ENCODE measurements at regions not wholly inside any gene's neighbourhood (a gene's known extent, or its start where the extent isn't known, plus 50 kb on each side); places are given as distances from the start of the nearest gene placed in this dataset.

DNA sequence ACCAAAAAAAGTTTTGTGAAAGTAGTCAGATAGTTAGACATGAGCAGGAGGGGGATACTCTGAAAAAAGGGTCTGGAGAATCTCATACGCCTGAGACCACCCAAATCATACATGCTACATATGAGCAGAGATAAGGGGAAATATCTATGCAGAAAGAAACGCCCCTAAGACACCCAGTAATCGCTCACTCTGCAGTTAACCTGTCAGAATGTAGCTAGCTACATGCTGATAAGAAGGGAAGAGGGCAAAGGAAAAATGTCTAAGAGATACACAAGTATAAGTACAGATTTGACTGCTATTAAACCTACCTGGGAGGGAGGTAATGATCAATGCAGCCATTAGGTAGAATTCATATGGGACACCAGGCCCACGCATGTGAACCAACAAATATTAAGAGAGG is 1159.5 kb upstream of the PCDH10 start:
- peaks cover 0 to 9% of the 10 kb centered on the region in 2 experiments; a peak in 2 of 4 replicates for H3K4me1 Mint-ChIP-seq
- DNase-seq = no peak
- Histone ChIP-seq H2AK5ac (ENCODE audit: insufficient read length, low read length) (no peak overlapping the region), H3K23me2 (ENCODE audit: insufficient read length, low read depth, low read length, poor library complexity, severe bottlenecking) (no peaks in the 10 kb centered on the region), H3K4me2 (ENCODE audit: insufficient read depth, insufficient read length, low read length) (no peak overlapping the region), H2BK15ac (ENCODE audit: low read depth, low read length) (no peak overlapping the region), H2AFZ (ENCODE audit: low read length) (no peak overlapping the region), H2BK20ac (ENCODE audit: low read depth, low read length, poor library complexity, severe bottlenecking) (no peak overlapping the region), H3K56ac (ENCODE audit: insufficient read length, low read depth, low read length) (no peak overlapping the region), H4K5ac (ENCODE audit: insufficient read length, low read depth, low read length) (no peak overlapping the region), H2BK12ac (ENCODE audit: insufficient read length, low read depth, low read length) (no peak overlapping the region), H3K79me1 (ENCODE audit: insufficient read depth, low read depth, low read length, poor library complexity, severe bottlenecking) (no peaks in the 10 kb centered on the region), H3T11ph (ENCODE audit: low read length) (no peak overlapping the region), H3K14ac (ENCODE audit: insufficient read depth, low read length) (no peak overlapping the region), H4K20me1 (ENCODE audit: control insufficient read depth, insufficient read depth, insufficient read length) (no peaks in the 10 kb centered on the region), H3K27ac (ENCODE audit: insufficient read length, low read depth, low read length) (no peak overlapping the region), H3K18ac (ENCODE audit: insufficient read length, low read depth, low read length) (no peak overlapping the region), H3K27me3 (ENCODE audit: insufficient read depth, low read length) (no peaks in the 10 kb centered on the region), H3K4me1 (ENCODE audit: insufficient read depth, low read length) (no peaks in the 10 kb centered on the region), H4K8ac (replicated peaks; ENCODE audit: insufficient read length, low read depth, low read length) (no peak overlapping the region), H2BK5ac (ENCODE audit: insufficient read length, low read length) (no peak overlapping the region), H3K9ac (ENCODE audit: extremely low read depth, insufficient read length, low read length) (no peak overlapping the region), H3K23ac (ENCODE audit: insufficient read length, low read depth, low read length) (no peak overlapping the region), H3K4ac (ENCODE audit: low read depth, low read length) (no peak overlapping the region), H2BK120ac (ENCODE audit: low read depth, low read length, poor library complexity, severe bottlenecking) (no peak overlapping the region), H3K79me2 (ENCODE audit: insufficient read depth, low read length) (no peaks in the 10 kb centered on the region), H4K91ac (ENCODE audit: insufficient read length, low read depth, low read length) (no peak overlapping the region), H3K9me3 (ENCODE audit: control insufficient read depth, low read depth, low read length) (no peaks in the 10 kb centered on the region)
- peaks cover 0 to 3% (median 2%) of the 10 kb centered on the region in 3 experiments; a peak in 1 of 7 replicates for H3K36me3 Mint-ChIP-seq (ENCODE audit: insufficient read depth in 1 of 3, low read depth in 3 of 3)
- TF ChIP-seq, protein P1, sequence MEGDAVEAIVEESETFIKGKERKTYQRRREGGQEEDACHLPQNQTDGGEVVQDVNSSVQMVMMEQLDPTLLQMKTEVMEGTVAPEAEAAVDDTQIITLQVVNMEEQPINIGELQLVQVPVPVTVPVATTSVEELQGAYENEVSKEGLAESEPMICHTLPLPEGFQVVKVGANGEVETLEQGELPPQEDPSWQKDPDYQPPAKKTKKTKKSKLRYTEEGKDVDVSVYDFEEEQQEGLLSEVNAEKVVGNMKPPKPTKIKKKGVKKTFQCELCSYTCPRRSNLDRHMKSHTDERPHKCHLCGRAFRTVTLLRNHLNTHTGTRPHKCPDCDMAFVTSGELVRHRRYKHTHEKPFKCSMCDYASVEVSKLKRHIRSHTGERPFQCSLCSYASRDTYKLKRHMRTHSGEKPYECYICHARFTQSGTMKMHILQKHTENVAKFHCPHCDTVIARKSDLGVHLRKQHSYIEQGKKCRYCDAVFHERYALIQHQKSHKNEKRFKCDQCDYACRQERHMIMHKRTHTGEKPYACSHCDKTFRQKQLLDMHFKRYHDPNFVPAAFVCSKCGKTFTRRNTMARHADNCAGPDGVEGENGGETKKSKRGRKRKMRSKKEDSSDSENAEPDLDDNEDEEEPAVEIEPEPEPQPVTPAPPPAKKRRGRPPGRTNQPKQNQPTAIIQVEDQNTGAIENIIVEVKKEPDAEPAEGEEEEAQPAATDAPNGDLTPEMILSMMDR (conservative IDR thresholded peaks at IDR 0.05) = no peak
- H3K4me3 Mint-ChIP-seq = no peak overlapping the region
- no peaks in the 10 kb centered on the region for H3K27me3 Mint-ChIP-seq (ENCODE audit: low read depth)
- WGBS (ENCODE audit: extremely low coverage, insufficient read length, low lambda C conversion rate) = no CpG with 5 or more reads among the region's 4 CpGs
- H3K27ac Mint-ChIP-seq = no peak overlapping the region
- peaks cover 0 to 6% of the 10 kb centered on the region in 2 experiments; a peak in 3 of 5 replicates for H3K9me3 Mint-ChIP-seq
